ENCODE measurements at regions not wholly inside any gene's neighbourhood (a gene's known extent, or its start where the extent isn't known, plus 50 kb on each side); places are given as distances from the start of the nearest gene placed in this dataset.

- TF ChIP-seq, protein P1, sequence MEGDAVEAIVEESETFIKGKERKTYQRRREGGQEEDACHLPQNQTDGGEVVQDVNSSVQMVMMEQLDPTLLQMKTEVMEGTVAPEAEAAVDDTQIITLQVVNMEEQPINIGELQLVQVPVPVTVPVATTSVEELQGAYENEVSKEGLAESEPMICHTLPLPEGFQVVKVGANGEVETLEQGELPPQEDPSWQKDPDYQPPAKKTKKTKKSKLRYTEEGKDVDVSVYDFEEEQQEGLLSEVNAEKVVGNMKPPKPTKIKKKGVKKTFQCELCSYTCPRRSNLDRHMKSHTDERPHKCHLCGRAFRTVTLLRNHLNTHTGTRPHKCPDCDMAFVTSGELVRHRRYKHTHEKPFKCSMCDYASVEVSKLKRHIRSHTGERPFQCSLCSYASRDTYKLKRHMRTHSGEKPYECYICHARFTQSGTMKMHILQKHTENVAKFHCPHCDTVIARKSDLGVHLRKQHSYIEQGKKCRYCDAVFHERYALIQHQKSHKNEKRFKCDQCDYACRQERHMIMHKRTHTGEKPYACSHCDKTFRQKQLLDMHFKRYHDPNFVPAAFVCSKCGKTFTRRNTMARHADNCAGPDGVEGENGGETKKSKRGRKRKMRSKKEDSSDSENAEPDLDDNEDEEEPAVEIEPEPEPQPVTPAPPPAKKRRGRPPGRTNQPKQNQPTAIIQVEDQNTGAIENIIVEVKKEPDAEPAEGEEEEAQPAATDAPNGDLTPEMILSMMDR (conservative IDR thresholded peaks at IDR 0.05): no peak
- TF ChIP-seq EZH2 (IDR thresholded peaks at IDR 0.05; ENCODE audit: low read depth): no peak
Observed at GRCh38 chr4:169922632-169923276, 103.4 kb downstream of the MFAP3L start.
